ENCODE measurements at regions not wholly inside any gene's neighbourhood (a gene's known extent, or its start where the extent isn't known, plus 50 kb on each side); places are given as distances from the start of the nearest gene placed in this dataset.

GRCh38 chr6:147063469-147064031, 140.7 kb upstream of the STXBP5 start:
- no peak for TF ChIP-seq CTCF (IDR thresholded peaks at IDR 0.05)
- TF ChIP-seq POLR2A (IDR thresholded peaks at IDR 0.05) = no peak
